H1 (cell line): ENCODE measurements at regions not wholly inside any gene's neighbourhood (a gene's known extent, or its start where the extent isn't known, plus 50 kb on each side); places are given as distances from the start of the nearest gene placed in this dataset.

Source experiments
- CTCF ChIA-PET: fragments of 300-600 bp; sonication (Branson Sonifier 250); formaldehyde crosslinking; loops from one replicate; lab custom pipeline; 2021; ENCODE audit not compliant: partially characterized antibody; lab: Charles Lee
- POLR2A ChIA-PET: fragments of 300-600 bp; sonication (Branson Sonifier 250); formaldehyde crosslinking; loops from one replicate; lab custom pipeline; 2021; ENCODE audit warnings: inconsistent platforms; ENCODE audit not compliant: partially characterized antibody; lab: Charles Lee
- DNase-seq, 2 experiments: peaks; one replicate each; pipeline versions ENCODE4 v3.0.0 to v3.0.0-alpha.2; 2010 to 2022; ENCODE audit warnings: low spot score in 2 of 2, low read depth in 1 of 2, mixed read lengths in 1 of 2
- FAIRE-seq: peaks from 2 replicates; lab custom pipeline; 2011; peaks lifted over from hg19 to GRCh38; lab: Jason Lieb, UNC
- H2AFZ ChIP-seq: 2 replicates; pipeline ENCODE4 v1.8.1; 2012; ENCODE audit warnings: low read length, inconsistent platforms
- H2AK5ac ChIP-seq: 2 replicates; pipeline ENCODE4 v1.6.1; 2013; ENCODE audit warnings: low read depth, low read length
- H2BK120ac ChIP-seq: replicated peaks from 2 replicates; pipeline ENCODE3; 2013; ENCODE audit warnings: low read depth, low read length, inconsistent platforms
- H2BK12ac ChIP-seq: 2 replicates; pipeline ENCODE4 v1.6.1; 2013; ENCODE audit warnings: low read depth, low read length
- H2BK15ac ChIP-seq: 2 replicates; pipeline ENCODE4 v1.6.1; 2013; ENCODE audit warnings: low read length
- H2BK20ac ChIP-seq: 2 replicates; pipeline ENCODE4 v1.6.1; 2013; ENCODE audit warnings: low read length
- H2BK5ac ChIP-seq: 2 replicates; pipeline ENCODE4 v1.6.1; 2013; ENCODE audit warnings: low read depth, low read length
- H3K14ac ChIP-seq: 2 replicates; pipeline ENCODE4 v1.6.1; 2013; ENCODE audit warnings: inconsistent platforms; ENCODE audit not compliant: insufficient read length
- H3K18ac ChIP-seq: 2 replicates; pipeline ENCODE4 v1.6.1; 2013; ENCODE audit warnings: low read length; ENCODE audit errors: extremely low read depth
- H3K23ac ChIP-seq: 2 replicates; pipeline ENCODE4 v1.6.1; 2013; ENCODE audit warnings: inconsistent platforms; ENCODE audit not compliant: insufficient read length
- H3K23me2 ChIP-seq: 2 replicates; pipeline ENCODE4 v1.6.1; 2013; ENCODE audit warnings: low read depth, low read length
- H3K27ac ChIP-seq: 2 replicates; pipeline ENCODE4 v1.6.1; 2011; ENCODE audit warnings: low read depth, low read length, inconsistent platforms
- H3K27me3 ChIP-seq, 4 experiments: replicated peaks in 1 of 4; 1 replicate in 1 of 4; 2 replicates in 3 of 4; pipeline versions ENCODE4 v1.6.1 to v1.8.1; 2011 to 2013; ENCODE audit warnings: low read length in 3 of 4, mild to moderate bottlenecking in 3 of 4, inconsistent platforms in 2 of 4, mixed read lengths in 2 of 4, moderate library complexity in 1 of 4; ENCODE audit not compliant: control insufficient read depth in 3 of 4, insufficient read depth in 3 of 4; ENCODE audit errors: extremely low read depth in 1 of 4
- H3K36me3 ChIP-seq, 4 experiments: 2 replicates each; pipeline versions ENCODE4 v1.6.1 to v1.8.1; 2011 to 2013; ENCODE audit warnings: mild to moderate bottlenecking in 4 of 4, low read length in 3 of 4, moderate library complexity in 2 of 4, control low read depth in 1 of 4, inconsistent platforms in 1 of 4; ENCODE audit not compliant: insufficient read depth in 4 of 4, control insufficient read depth in 2 of 4
- H3K4ac ChIP-seq: replicated peaks from 2 replicates; pipeline ENCODE3; 2013; ENCODE audit warnings: low read length, low read depth, mixed read lengths, inconsistent platforms; ENCODE audit not compliant: insufficient read length
- H3K4me1 ChIP-seq, 4 experiments: replicated peaks in 1 of 4; 1 replicate in 1 of 4; 2 replicates in 3 of 4; pipeline versions ENCODE4 v1.6.1 to v1.8.1; 2011 to 2013; ENCODE audit warnings: low read length in 3 of 4, inconsistent platforms in 2 of 4, mixed read lengths in 1 of 4; ENCODE audit not compliant: insufficient read depth in 4 of 4, control insufficient read depth in 3 of 4
- H3K4me2 ChIP-seq, 2 experiments: 2 replicates each; pipeline versions ENCODE4 v1.6.1 to v1.8.1; 2011 to 2013; ENCODE audit warnings: low read depth in 2 of 2, low read length in 2 of 2, control low read depth in 1 of 2, inconsistent platforms in 1 of 2, mild to moderate bottlenecking in 1 of 2; ENCODE audit not compliant: insufficient read depth in 1 of 2
- H3K4me3 ChIP-seq, 4 experiments: fragments of 200-600, 300-600 bp in 1 of 4; sonication (generic), shearing (Covaris generic), sonication (Bioruptor Twin) in 1 of 4; 2 replicates each; pipeline versions ENCODE4 v1.5.1 to v1.8.1; 2011 to 2016; ENCODE audit warnings: low read length in 4 of 4, low read depth in 3 of 4, control low read depth in 2 of 4, inconsistent platforms in 2 of 4, mild to moderate bottlenecking in 2 of 4, mixed read lengths in 1 of 4, moderate library complexity in 1 of 4; ENCODE audit not compliant: insufficient read depth in 2 of 4; ENCODE audit errors: extremely low read depth in 1 of 4
- H3K56ac ChIP-seq: replicated peaks from 2 replicates; pipeline ENCODE3; 2013; ENCODE audit warnings: low read depth, mild to moderate bottlenecking, mixed read lengths, low read length, inconsistent platforms; ENCODE audit not compliant: insufficient read length
- H3K79me1 ChIP-seq: 2 replicates; pipeline ENCODE4 v1.6.1; 2013; ENCODE audit warnings: low read depth, low read length, control low read depth
- H3K79me2 ChIP-seq, 2 experiments: 2 replicates each; pipeline versions ENCODE4 v1.6.1 to v1.8.1; 2012 to 2013; ENCODE audit warnings: low read length in 2 of 2, mild to moderate bottlenecking in 2 of 2, inconsistent platforms in 1 of 2; ENCODE audit not compliant: insufficient read depth in 2 of 2, control insufficient read depth in 1 of 2
- H3K9ac ChIP-seq, 4 experiments: replicated peaks in 1 of 4; 1 replicate in 1 of 4; 2 replicates in 3 of 4; pipeline versions ENCODE4 v1.6.1 to v1.8.1; 2011 to 2013; ENCODE audit warnings: low read depth in 3 of 4, low read length in 3 of 4, control low read depth in 2 of 4, mild to moderate bottlenecking in 2 of 4, moderate library complexity in 2 of 4, inconsistent platforms in 1 of 4; ENCODE audit errors: extremely low read depth in 1 of 4
- H3K9me3 ChIP-seq, 2 experiments: 2 replicates each; pipeline versions ENCODE4 v1.6.1 to v1.8.1; 2012 to 2013; ENCODE audit warnings: mild to moderate bottlenecking in 2 of 2, moderate library complexity in 2 of 2, control low read depth in 1 of 2, inconsistent platforms in 1 of 2, low read depth in 1 of 2, low read length in 1 of 2, mixed read lengths in 1 of 2; ENCODE audit not compliant: insufficient read depth in 2 of 2
- H4K20me1 ChIP-seq, 2 experiments: replicated peaks in 1 of 2; 2 replicates each; pipeline versions ENCODE3 to v1.8.1; 2011 to 2013; ENCODE audit warnings: inconsistent platforms in 2 of 2, low read length in 2 of 2, mild to moderate bottlenecking in 1 of 2; ENCODE audit not compliant: insufficient read depth in 2 of 2, control insufficient read depth in 1 of 2
- H4K5ac ChIP-seq: 2 replicates; pipeline ENCODE4 v1.6.1; 2013; ENCODE audit warnings: low read length, low read depth, mixed read lengths, inconsistent platforms; ENCODE audit not compliant: insufficient read length
- H4K8ac ChIP-seq: 2 replicates; pipeline ENCODE4 v1.8.0; 2013; ENCODE audit warnings: mild to moderate bottlenecking, moderate library complexity, low read length, inconsistent platforms; ENCODE audit not compliant: insufficient read depth; ENCODE audit errors: extremely low read depth
- H4K91ac ChIP-seq: replicated peaks from 2 replicates; pipeline ENCODE3; 2013; ENCODE audit warnings: low read length, mixed read lengths, inconsistent platforms; ENCODE audit not compliant: insufficient read length
- HDAC2 ChIP-seq, 2 experiments: fragments of 300-600 bp in 1 of 2; sonication (generic) in 1 of 2; IDR thresholded peaks; 2 replicates each; pipeline ENCODE4 v1.6.1; 2011 to 2012; ENCODE audit warnings: low read depth in 2 of 2, low read length in 2 of 2, mild to moderate bottlenecking in 2 of 2, moderate library complexity in 2 of 2, borderline replicate concordance in 1 of 2, inconsistent platforms in 1 of 2
- HDAC6 ChIP-seq: IDR thresholded peaks from one replicate; pipeline ENCODE4 v1.7.1; 2012; ENCODE audit warnings: low read depth, mild to moderate bottlenecking, inconsistent platforms, low read length, moderate library complexity
- RAD21 ChIP-seq, 2 experiments: IDR thresholded peaks in 1 of 2; conservative IDR thresholded peaks in 1 of 2; 2 replicates each; pipeline ENCODE4 v1.6.1; 2011; ENCODE audit warnings: low read depth in 2 of 2, low read length in 2 of 2, improper control_type of control experiment in 1 of 2, inconsistent platforms in 1 of 2, mild to moderate bottlenecking in 1 of 2, moderate library complexity in 1 of 2
- SIN3A ChIP-seq, 2 experiments: IDR thresholded peaks in 1 of 2; conservative IDR thresholded peaks in 1 of 2; 2 replicates each; pipeline ENCODE4 v1.6.1; 2011 to 2012; ENCODE audit warnings: low read length in 2 of 2, improper control_type of control experiment in 1 of 2, low read depth in 1 of 2, mild to moderate bottlenecking in 1 of 2
- SP2 ChIP-seq: IDR thresholded peaks from 2 replicates; pipeline ENCODE4 v1.6.1; 2012; ENCODE audit warnings: mild to moderate bottlenecking, low read length, inconsistent platforms
- TAF7 ChIP-seq: optimal IDR thresholded peaks from 2 replicates; pipeline ENCODE3; 2011; ENCODE audit warnings: low read depth, mild to moderate bottlenecking, inconsistent platforms, low read length, moderate library complexity, borderline replicate concordance
- WGBS, 2 experiments: shearing (Covaris generic) in 1 of 2; methylation state at CpG; one replicate each; pipeline versions ENCODE4 v1.1.6 to v1.1.7; 2013 to 2015; ENCODE audit warnings: low lambda C conversion rate in 2 of 2, mixed read lengths in 2 of 2, inconsistent platforms in 1 of 2, low coverage in 1 of 2, missing lambda C conversion rate in 1 of 2; ENCODE audit not compliant: insufficient replicate concordance in 2 of 2, insufficient coverage in 1 of 2, insufficient read length in 1 of 2; ENCODE audit errors: extremely low coverage in 1 of 2, missing lambda C conversion rate in 1 of 2; 5-methylcytosine and 5-hydroxymethylcytosine counted together
- TF ChIP-seq, protein P1 (sequence below): IDR thresholded peaks from 2 replicates; pipeline ENCODE4 v1.6.1; 2012; ENCODE audit warnings: inconsistent platforms

DNA sequence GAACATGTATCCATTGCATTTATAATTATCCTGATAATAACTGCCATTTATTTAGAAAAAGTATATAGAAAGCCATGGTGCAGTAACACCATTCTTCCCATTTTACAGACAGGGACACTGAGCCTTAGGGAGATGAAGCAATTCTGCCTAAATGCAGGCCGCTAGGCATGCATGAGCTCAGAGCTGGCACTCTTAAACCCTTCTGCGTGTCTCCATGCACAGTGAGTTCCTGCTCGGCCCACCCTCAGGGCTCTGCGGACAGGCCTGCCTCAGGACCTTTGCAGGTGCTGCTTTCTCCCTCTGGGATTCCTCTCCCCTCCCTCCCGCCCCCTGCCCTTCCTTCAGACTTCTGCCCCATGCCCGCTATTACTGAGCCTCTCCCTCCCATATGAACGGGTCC is 54.3 kb upstream of the WSB1 start:
- H3K9ac ChIP-seq = no peak overlapping the region
- no peak overlapping the region for H2BK120ac ChIP-seq
- H4K8ac ChIP-seq = no peak overlapping the region
- no peaks in the 10 kb centered on the region for H3K23me2 ChIP-seq
- no peak for DNase-seq
- H3K14ac ChIP-seq = no peak overlapping the region
- H2BK15ac ChIP-seq = no peak overlapping the region
- no peak overlapping the region for H2BK12ac ChIP-seq
- no peak overlapping the region for H2AK5ac ChIP-seq
- no peak overlapping the region for H4K91ac ChIP-seq
- H3K36me3 ChIP-seq = no peaks in the 10 kb centered on the region
- H3K4me2 ChIP-seq = no peak overlapping the region
- peaks cover 0 to 4% (median under 1%) of the 10 kb centered on the region in 4 experiments; a peak in 3 of 7 replicates for H3K4me1 ChIP-seq
- WGBS, 2 experiments = 93% methylated on average over 3 of the region's 7 CpGs; no CpG with 5 or more reads in 1 of the 2 experiments
- no peak overlapping the region for H4K5ac ChIP-seq
- no peak overlapping the region for H2BK5ac ChIP-seq
- H3K27me3 ChIP-seq = no peaks in the 10 kb centered on the region
- no peak overlapping the region for H3K4ac ChIP-seq
- H3K79me1 ChIP-seq = no peaks in the 10 kb centered on the region; the same call in 1 of the 2 replicates
- CTCF ChIA-PET = interaction anchor here (0.6 to 2.7 kb wide), 6 partner anchors 10 to 1319 kb away, joined by 3 to 10 read pairs (median 6); no protein-coding TSS in a partner anchor
- no peak for FAIRE-seq
- H2BK20ac ChIP-seq = no peak overlapping the region
- H2AFZ ChIP-seq = no peak overlapping the region
- no peak overlapping the region for H3K4me3 ChIP-seq
- no peak for TF ChIP-seq HDAC6
- TF ChIP-seq, protein P1, sequence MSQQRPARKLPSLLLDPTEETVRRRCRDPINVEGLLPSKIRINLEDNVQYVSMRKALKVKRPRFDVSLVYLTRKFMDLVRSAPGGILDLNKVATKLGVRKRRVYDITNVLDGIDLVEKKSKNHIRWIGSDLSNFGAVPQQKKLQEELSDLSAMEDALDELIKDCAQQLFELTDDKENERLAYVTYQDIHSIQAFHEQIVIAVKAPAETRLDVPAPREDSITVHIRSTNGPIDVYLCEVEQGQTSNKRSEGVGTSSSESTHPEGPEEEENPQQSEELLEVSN = no peak
- no peak for TF ChIP-seq TAF7
- TF ChIP-seq SP2 = no peak
- no peak for TF ChIP-seq HDAC2 (IDR thresholded peaks at IDR 0.05; ENCODE audit: borderline replicate concordance in 1 of 2, low read depth in 2 of 2, low read length in 2 of 2)
- TF ChIP-seq RAD21 (IDR thresholded peaks at IDR 0.05 in 1 of 2, conservative IDR thresholded peaks at IDR 0.05 in 1 of 2; ENCODE audit: low read depth in 2 of 2, low read length in 2 of 2) = no peak
- no peak for TF ChIP-seq SIN3A (conservative IDR thresholded peaks at IDR 0.05 in 1 of 2, IDR thresholded peaks at IDR 0.05 in 1 of 2; ENCODE audit: low read depth in 1 of 2, low read length in 2 of 2)
- TF ChIP-seq, all 59 proteins: peak for 0
- Histone ChIP-seq H3K18ac (no peak overlapping the region), H3K23ac (no peak overlapping the region), H3K79me2 (no peaks in the 10 kb centered on the region), H4K20me1 (no peaks in the 10 kb centered on the region), H3K9me3 (no peaks in the 10 kb centered on the region), H3K27ac (no peak overlapping the region), H3K56ac (no peak overlapping the region)
- POLR2A ChIA-PET = interaction anchor here (3.3 kb wide), 1 partner anchor 55 kb away, joined by 15 read pairs; the partner anchor contains the start of gene WSB1
